ENCODE measurements at regions not wholly inside any gene's neighbourhood (a gene's known extent, or its start where the extent isn't known, plus 50 kb on each side); places are given as distances from the start of the nearest gene placed in this dataset.

DNA sequence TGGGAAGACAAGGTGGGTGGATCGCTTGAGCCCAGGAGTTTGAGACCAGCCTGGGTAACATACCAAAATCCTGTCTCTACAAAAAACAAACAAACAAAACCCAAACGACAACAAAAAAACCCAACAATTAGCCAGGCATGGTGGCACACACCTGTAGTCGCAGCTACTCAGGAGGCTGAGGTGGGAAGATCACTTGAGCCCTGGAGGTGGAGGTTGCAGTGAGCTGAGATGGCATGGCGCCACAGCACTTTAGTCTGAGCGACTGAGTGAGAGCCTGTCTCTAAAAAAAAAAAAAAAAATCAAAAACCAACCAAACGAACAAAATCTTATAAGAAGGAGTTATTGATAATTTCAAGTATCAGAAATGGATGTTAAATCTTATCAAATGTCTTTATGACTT is 114.9 kb downstream of the CDH26 start:
- ChIA-PET CTCF (ENCODE audit: partially characterized antibody) (interaction anchor here (0.7 kb wide), 1 partner anchor 827 kb away, joined by 4 read pairs; no protein-coding TSS in a partner anchor), POLR2A (ENCODE audit: partially characterized antibody) (no interaction called here)
- no peak overlapping the region for H2AFZ ChIP-seq (ENCODE audit: low read length)
- TF ChIP-seq SP4 (IDR thresholded peaks at IDR 0.05; ENCODE audit: low read length) (no peak), HDAC6 (IDR thresholded peaks at IDR 0.05; ENCODE audit: low read depth, low read length) (no peak), BRCA1 (IDR thresholded peaks at IDR 0.05; ENCODE audit: low read depth, low read length) (no peak), EZH2 (IDR thresholded peaks at IDR 0.05; ENCODE audit: low read depth, low read length, severe bottlenecking) (no peak), FOSL1 (IDR thresholded peaks at IDR 0.05; ENCODE audit: insufficient read depth, low read depth, low read length) (no peak), TAF1 (IDR thresholded peaks at IDR 0.05; ENCODE audit: low read depth, low read length) (no peak), POLR2A (IDR thresholded peaks at IDR 0.05; ENCODE audit: control extremely low read depth in 1 of 2, low read depth in 2 of 2, low read length in 2 of 2) (no peak), GTF2F1 (IDR thresholded peaks at IDR 0.05; ENCODE audit: borderline replicate concordance, low read depth, low read length) (no peak), KDM1A (IDR thresholded peaks at IDR 0.05; ENCODE audit: borderline replicate concordance, low read length) (no peak), CHD1 (IDR thresholded peaks at IDR 0.05; ENCODE audit: low read depth, low read length) (no peak), ZNF274 (IDR thresholded peaks at IDR 0.05; ENCODE audit: borderline replicate concordance, extremely low read depth, low read length) (no peak), SP2 (IDR thresholded peaks at IDR 0.05; ENCODE audit: low read length) (no peak), TCF12 (IDR thresholded peaks at IDR 0.05; ENCODE audit: low read depth, low read length) (no peak), JUN (IDR thresholded peaks at IDR 0.05; ENCODE audit: low read depth, low read length) (no peak), RNF2 (IDR thresholded peaks at IDR 0.05; ENCODE audit: borderline replicate concordance, low read depth, low read length, missing control alignments, poor library complexity, severe bottlenecking) (no peak)
- TF ChIP-seq, protein P1, sequence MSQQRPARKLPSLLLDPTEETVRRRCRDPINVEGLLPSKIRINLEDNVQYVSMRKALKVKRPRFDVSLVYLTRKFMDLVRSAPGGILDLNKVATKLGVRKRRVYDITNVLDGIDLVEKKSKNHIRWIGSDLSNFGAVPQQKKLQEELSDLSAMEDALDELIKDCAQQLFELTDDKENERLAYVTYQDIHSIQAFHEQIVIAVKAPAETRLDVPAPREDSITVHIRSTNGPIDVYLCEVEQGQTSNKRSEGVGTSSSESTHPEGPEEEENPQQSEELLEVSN (IDR thresholded peaks at IDR 0.05) = no peak

More for the DNA sequence above, 114.9 kb downstream of the CDH26 start:
- Histone ChIP-seq H3K56ac (replicated peaks; ENCODE audit: insufficient read length, low read depth, low read length) (no peak overlapping the region), H3K27me3 (replicated peaks in 1 of 4; ENCODE audit: control insufficient read depth in 3 of 4, extremely low read depth in 1 of 4, insufficient read depth in 3 of 4, low read length in 3 of 4) (peaks cover 0 to 3% (median 1%) of the 10 kb centered on the region in 4 experiments; a peak in 2 of 7 replicates), H2BK120ac (replicated peaks; ENCODE audit: low read depth, low read length) (no peak overlapping the region), H4K5ac (ENCODE audit: insufficient read length, low read depth, low read length) (no peak overlapping the region), H4K20me1 (replicated peaks in 1 of 2; ENCODE audit: control insufficient read depth in 1 of 2, insufficient read depth in 2 of 2, low read length in 2 of 2) (no peaks in the 10 kb centered on the region), H3K4me1 (replicated peaks in 1 of 4; ENCODE audit: control insufficient read depth in 3 of 4, insufficient read depth in 4 of 4, low read length in 3 of 4) (no peaks in the 10 kb centered on the region), H3K4ac (replicated peaks; ENCODE audit: insufficient read length, low read depth, low read length) (no peak overlapping the region), H3K18ac (ENCODE audit: extremely low read depth, low read length) (no peak overlapping the region), H3K79me1 (ENCODE audit: low read depth, low read length) (no peaks in the 10 kb centered on the region), H3K23me2 (ENCODE audit: low read depth, low read length) (no peaks in the 10 kb centered on the region), H4K91ac (replicated peaks; ENCODE audit: insufficient read length, low read length) (no peak overlapping the region), H3K79me2 (ENCODE audit: control insufficient read depth in 1 of 2, insufficient read depth in 2 of 2, low read length in 2 of 2) (no peaks in the 10 kb centered on the region), H3K14ac (ENCODE audit: insufficient read length) (no peak overlapping the region), H3K4me2 (ENCODE audit: insufficient read depth in 1 of 2, low read depth in 2 of 2, low read length in 2 of 2) (no peak overlapping the region), H3K4me3 (ENCODE audit: extremely low read depth in 1 of 4, insufficient read depth in 2 of 4, low read depth in 3 of 4, low read length in 4 of 4) (no peak overlapping the region), H2BK15ac (ENCODE audit: low read length) (no peak overlapping the region), H3K36me3 (ENCODE audit: control insufficient read depth in 2 of 4, insufficient read depth in 4 of 4, low read length in 3 of 4) (no peaks in the 10 kb centered on the region), H3K23ac (ENCODE audit: insufficient read length) (no peak overlapping the region), H3K9me3 (ENCODE audit: insufficient read depth in 2 of 2, low read depth in 1 of 2, low read length in 1 of 2) (no peaks in the 10 kb centered on the region; a peak in 1 of 4 replicates), H2BK12ac (ENCODE audit: low read depth, low read length) (no peak overlapping the region), H3K9ac (replicated peaks in 1 of 4; ENCODE audit: extremely low read depth in 1 of 4, low read depth in 3 of 4, low read length in 3 of 4) (no peak overlapping the region), H2BK20ac (ENCODE audit: low read length) (no peak overlapping the region), H3K27ac (ENCODE audit: low read depth, low read length) (no peak overlapping the region), H2AK5ac (ENCODE audit: low read depth, low read length) (no peak overlapping the region), H4K8ac (ENCODE audit: extremely low read depth, insufficient read depth, low read length) (no peak overlapping the region), H2BK5ac (ENCODE audit: low read depth, low read length) (no peak overlapping the region)
- FAIRE-seq (no peak), DNase-seq (ENCODE audit: low read depth in 1 of 2, low spot score in 2 of 2) (no peak)
- 87% methylated on average over 6 of the region's 6 CpGs; no CpG with 5 or more reads in 1 of the 2 experiments for WGBS, 2 experiments (ENCODE audit: extremely low coverage in 1 of 2, insufficient coverage in 1 of 2, insufficient read length in 1 of 2, insufficient replicate concordance in 2 of 2, low coverage in 1 of 2, low lambda C conversion rate in 2 of 2, missing lambda C conversion rate in 1 of 2)

Measured in H1 (cell line).